CD4-positive, alpha-beta T cell treated with Interleukin-15 for 1 hour (primary cell): ENCODE measurements at regions not wholly inside any gene's neighbourhood (a gene's known extent, or its start where the extent isn't known, plus 50 kb on each side); places are given as distances from the start of the nearest gene placed in this dataset.
"Not testable (repeated sequence)": the region's sequence is repeated elsewhere in the genome, so short reads cannot be mapped to it uniquely, and the experiment has no call there.

Experiments used
- DNase-seq: peaks from one replicate; pipeline ENCODE4 v3.0.0-alpha.2; 2020

DNA sequence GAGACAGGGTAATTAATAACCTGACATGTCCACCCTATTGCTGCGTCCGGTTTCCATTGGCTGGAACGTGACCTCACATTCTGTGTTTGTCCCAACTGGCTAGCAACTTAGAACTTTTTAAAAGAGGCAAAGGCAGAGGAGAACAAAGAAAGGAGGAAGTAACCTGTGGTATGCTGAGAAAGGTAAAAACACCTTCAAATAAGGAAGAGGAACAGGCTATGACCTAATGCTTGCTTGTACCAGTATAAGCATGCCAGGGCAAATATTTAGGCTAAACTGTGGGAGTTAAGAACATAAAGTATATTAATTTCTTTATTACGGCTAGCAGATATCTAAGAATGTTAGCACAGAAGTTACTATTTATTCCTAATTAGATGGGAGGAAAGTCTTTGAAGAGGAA, 87.3 kb upstream of the MAP10 start:
- not testable (repeated sequence) for DNase-seq

DNA sequence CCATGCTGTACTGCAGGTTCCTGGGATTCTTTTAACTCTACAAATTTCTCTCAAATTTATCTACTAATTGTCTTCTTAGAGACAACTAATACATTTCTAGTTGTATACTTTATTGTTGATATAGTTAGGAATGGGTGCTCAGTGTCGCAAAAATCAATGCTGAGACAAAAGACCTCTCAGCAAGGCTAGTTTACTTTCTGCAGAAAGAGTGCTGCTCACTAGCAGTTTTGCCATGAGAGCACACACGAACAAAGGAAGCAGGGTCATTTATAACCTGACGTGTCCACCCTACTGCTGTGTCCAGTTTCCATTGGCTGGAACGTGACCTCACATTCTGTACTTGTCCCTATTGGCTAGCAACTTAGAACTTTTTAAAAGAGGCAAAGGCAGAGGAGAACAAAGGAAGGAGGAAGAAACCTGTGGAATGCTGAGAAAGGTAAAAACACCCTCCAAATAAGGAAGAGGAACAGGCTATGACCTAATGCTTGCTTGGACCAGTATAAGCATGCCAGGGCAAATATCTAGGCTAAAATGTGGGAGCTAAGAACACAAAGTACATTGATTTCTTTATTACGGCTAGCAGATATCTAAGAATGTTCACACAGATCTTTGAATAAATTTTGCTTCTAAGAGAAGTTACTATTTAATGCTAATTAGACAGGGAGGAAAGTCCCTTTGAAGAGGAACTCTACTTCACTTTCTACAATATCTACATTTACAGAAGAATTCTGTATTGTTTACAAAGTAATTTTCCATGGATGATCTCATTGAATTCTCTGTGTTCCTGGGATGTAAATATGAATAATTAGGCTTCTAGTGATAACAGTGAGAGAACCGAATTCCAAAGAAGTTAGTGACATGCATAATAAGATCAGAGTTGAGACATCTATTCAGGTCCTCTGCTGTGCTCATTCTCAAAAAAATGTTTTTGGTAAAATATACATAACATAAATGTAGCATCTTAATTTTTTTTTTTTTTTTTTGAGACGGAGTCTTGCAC, 86.0 kb upstream of the MAP10 start:
- DNase-seq, result no peak

DNA sequence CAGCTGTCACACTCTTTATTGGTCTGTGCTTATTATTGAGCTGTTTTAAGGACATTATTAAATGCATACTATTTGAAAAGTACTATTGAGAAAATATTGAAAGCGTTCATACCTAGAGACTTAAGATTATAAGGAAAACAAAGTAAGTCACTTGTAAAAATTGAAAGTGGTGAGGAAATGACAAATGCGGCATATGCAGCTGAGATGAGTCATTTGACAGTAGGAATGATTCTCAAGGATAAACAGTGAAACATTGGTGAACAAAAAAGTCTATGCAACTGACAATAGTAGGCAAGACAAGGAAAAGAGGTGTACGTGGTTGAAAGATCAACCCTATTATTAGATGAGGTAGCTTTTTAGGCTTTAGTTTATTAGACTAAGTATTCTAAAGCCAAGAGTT, 82.6 kb upstream of the MAP10 start:
- DNase-seq, result no peak

DNA sequence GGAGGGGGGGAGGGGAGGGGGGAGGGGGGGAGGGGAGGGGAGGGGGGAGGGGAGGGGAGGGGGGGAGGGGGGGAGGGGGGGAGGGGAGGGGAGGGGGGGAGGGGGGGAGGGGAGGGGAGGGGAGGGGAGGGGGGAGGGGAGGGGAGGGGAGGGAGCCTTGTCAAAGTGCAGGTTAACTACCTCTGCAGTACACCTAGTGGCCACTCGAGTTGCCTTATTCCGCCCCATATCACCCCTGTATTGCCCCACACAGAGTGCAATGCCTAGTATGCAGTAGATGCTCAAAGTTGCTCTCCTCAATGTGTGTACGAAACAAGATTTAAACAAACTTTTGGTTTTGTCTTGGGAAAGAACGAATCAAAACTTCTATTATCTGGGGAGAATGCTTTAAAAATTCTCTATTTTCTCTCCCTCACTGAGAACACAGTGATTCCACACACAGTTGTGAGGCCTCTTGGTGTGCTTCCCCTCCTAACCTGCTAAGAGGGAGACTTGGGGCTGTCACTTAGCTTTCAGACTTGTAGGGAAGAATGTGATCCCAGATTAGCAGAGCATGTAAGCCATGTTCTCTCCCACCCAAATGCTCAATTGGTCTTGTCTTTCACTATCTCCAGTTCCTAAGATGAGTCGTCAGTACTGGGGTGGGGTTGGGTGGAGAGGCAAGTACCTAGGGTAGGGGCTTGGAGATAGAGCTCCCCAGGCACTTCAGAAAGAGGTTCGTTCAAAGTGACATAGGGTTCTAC, 79.7 kb upstream of the MAP10 start:
- DNase-seq, result no peak

DNA sequence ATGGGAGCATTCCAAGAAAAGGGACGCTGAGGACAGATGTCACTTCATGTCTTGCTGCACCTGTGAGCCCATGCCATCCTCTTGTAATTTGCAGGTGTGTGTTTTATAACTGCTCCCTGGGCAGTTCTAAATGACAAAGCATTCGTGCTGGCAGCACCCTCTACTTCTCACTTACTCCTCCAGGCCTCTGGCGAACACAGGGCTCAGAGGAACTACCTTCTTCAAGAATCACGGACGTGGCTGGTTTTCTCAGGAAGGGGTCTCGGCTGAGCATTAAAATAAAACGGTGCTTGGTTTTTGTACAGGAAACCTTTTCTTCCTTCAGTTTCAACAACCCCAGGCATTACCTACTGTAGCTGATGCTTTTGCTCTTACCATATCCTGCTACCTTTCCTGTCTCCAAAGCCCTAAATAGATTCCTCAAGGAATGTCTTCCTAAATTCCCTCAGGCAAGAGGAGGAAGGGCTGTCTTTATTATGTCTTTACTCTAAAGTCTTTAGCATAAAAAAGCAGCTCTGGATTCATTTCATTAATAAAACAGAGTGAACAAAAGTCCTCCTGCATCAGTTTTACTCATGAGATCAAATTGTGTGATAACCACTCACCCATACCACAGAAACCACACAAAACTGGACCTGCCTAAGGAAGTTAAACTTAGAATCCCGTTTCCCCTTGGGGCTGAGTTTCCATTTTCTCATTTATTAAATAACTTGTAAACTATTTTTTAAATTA, 79.0 kb upstream of the MAP10 start:
- DNase-seq, result no peak

DNA sequence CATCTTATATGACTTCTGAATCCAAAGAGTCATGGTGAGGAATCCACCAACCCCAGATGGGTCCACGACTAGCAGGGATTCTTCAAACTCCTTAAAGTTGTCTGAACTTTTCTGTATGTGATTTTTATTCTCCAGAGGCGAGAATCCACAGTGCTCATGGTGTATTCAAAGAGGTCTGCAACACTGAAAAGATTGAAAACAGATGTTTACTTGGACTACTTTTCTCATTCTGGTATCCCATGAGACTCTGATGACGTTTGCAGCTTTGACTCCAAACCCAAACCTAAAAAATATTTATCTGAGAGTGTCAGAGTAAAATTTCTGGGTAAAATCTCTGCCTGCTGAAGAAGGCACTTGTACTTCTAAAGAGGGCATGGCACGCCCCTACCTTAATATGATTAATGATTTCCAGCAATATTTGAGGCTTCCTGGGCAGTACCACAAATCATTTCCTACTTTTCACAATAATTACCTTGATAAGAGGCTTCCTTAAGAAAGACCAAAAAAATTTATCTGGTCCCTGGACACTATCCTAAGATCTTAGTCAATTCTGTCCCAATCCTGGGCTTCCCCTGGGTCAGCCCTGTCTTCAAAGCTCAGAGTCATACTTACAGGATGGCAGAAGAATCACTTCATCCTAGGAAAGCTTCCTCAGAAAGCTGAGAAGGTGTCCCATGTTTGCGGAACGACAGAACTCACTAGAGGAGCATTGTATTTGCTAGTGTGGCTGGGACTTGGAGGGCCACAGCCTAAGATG, 76.5 kb upstream of the MAP10 start:
- no peak for DNase-seq

DNA sequence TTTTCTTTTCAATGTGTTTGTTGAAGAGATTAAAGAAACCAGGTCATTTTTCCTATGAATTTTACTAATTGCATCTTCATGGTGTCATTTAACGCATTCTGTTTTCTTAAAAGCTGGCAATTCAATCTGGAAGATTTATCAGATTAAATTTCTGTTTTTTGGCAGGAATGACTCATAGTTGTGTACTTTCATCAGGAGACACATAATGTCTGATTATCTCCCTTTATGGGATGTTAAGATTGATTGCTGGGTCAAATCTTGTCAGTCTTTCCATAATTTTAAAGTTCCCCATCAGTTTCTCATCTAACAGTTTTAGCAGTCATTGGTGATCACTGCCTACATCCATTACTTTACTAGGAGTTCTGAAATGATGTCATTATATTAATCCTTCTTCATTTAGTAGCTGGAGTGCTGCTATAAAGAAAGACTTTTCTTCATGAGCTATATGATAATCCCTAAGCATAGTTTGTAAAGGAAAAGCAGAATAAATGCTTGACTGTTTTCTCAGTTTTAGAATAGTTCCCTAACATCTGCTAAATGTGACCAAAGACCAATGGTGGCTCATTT, 72.8 kb upstream of the MAP10 start:
- no peak for DNase-seq

DNA sequence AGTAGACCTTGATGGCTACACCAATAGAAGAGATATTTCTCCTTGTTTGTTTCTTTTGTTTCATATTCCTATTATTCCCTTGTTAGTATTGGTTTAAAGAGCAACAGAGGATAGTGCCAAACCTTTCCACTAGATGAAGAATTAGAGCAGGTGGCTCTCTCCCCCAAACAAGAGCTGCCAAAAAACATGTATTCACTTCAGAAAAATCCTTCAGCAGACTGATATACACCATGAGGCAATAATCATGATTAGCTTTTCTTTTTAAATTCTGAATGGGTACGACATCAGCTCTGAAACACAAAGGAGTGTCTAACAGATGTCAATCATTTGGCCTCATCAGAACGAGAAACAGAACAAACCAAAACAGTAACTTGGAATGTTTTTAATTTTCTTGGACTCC, 67.3 kb upstream of the MAP10 start:
- no peak for DNase-seq

DNA sequence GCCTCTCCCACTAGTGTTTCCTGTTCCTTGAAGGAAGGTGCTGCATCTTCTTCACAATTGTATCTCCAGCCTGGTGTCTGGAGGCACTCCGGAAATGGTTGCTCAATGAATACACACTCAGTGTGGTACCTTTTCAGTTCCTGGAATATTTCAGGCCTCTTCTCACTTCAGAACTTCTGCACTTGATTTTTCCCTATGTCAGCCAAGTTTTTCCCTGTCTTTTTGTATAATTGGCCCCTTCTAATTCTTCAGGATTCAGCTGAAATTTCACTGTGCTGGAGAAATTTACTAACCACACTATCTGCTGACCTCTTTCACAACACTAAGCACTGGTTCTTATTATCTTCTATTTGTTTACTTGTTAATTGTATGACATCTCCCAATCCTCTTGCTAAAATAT, 61.2 kb upstream of the MAP10 start:
- DNase-seq, result no peak

DNA sequence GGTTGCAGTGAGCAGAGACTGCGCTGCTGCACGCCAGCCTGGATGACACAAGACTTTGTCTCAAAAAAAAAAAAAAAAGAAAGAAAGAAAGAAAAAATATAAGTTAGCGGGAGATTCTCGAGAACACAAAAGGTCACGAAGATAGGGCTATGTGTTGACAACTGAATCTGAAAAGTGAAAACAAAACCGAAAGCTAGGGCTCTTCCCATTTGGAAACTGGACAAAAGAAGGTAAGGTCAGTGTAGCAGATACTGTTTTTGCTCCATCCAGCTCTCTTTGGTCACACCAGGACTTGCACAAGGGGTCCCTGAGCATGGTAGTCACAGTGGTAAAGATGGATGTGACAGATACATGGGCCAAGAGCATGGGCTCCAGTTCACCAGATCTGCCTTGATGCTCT, 60.4 kb upstream of the MAP10 start:
- DNase-seq, result no peak

DNA sequence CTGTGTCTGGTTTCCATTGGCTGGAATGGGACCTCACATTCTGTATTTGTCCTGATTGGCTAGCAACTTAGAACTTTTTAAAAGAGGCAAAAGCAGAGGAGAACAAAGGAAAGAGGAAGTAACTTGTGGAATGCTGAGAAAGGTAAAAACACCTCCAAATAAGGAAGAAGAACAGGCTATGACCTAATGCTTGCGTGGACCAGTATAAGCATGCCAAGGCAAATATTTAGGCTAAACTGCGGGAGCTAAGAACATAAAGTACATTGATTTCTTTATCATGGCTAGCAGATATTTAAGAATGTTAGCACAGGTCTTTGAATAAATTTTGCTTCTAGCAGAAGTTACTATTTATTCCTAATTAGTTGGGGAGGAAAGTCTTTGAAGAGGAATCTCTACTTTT, 59.5 kb upstream of the MAP10 start:
- DNase-seq, result not testable (repeated sequence)

DNA sequence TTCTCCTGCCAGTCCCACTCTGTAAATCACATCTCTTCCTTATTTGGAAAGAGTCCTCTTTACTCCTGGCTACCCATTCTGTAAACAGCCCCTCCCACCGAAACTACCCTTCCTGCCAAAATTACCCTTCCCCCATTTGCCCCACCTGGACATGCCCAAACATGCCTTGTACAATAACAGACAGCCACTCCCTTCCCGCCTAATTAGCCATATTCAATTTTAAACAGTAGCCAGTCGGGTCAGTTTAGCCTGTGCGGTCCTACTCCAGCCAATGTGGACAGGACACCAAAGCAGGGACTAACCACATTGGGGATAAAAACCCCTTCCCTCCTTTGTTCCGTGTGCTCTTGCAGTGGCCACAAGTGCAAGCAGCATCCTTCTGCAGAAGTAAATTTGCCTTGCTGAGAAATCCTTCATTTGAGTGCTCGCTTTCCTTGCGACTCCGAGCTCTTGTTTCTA, 56.3 kb upstream of the MAP10 start:
- DNase-seq, result no peak

DNA sequence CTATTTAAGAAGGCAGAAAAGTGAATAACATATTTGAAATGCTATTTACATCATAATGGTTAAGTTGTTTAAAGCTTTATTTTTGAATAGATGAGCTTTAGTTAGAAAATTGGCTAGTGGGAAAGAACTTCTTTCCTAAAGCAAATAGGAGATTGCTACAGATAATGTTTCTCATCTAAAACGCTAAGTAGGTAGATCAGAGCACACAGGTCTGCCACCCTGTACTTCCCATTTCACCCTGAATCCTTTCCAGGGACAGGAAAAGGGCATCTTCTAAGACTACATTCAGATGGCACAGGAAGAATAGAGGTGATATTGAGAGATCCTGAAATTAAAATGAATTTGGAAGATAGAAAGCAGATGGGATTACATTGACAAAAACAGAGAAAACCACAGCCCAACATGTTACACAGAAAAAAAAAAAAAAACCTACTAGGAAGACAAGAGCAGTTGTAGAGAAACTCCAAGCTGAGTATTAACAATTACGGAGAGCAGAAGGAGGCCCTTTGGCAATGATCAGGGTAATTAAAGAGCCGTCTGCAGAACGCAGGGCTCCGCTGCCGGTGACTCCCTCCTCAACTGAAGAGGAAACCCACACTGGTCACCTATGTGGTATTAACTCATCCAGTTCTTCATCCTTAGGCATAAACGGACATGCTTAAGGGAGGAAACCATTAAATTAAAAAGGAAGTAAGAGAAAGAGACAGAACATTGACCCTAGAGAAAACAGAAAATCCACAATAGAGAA, 53.6 kb upstream of the MAP10 start:
- no peak for DNase-seq

DNA sequence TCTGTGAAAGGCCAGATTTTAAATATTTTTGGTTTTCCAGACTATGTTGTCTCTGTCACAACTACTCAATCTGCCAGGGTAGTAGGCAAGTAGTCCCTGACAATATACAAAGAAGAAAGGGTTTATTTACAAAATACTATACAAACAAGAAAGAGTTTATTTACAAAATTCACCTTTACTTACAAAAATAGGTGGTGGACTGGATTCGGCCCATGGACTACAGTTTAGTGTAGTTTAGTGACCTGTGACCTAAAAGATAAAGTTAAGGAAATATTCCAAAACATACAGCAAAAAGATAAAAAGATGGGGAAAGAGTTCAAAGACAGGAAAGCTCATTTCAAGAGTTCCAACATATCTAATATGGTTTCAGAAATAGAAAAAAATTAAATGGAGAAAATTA, 52.9 kb upstream of the MAP10 start:
- no peak for DNase-seq

DNA sequence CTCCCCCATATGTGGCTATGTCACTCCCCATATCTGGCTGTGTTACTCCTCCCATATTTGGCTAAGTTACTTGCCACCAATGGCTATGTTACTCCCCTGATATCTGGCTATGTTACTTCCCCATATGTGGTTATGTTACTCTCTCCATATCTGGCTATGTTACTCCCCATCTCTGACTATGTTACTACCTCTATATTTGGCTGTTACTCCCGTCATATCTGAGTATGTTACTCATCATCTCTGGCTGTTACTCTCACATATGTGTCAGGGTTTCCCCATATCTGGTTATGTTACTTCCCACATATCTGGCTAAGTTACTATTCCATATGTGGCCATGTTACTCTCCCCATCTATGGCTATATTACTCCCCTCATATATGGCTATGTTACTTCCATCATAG, 50.3 kb upstream of the MAP10 start:
- no peak for DNase-seq
